Stimulated activated CD4-positive, alpha-beta T cell treated with anti-CD3 and anti-CD28 coated beads, Interleukin-2, amount 100 ng/mL, for 48 hours (primary cell): ENCODE measurements at regions not wholly inside any gene's neighbourhood (a gene's known extent, or its start where the extent isn't known, plus 50 kb on each side); places are given as distances from the start of the nearest gene placed in this dataset.

Source experiments
- DNase-seq, 2 donors: peaks; one replicate each; pipeline ENCODE4 v3.0.0-alpha.2; 2020

GRCh38 chr12:93043192-93043876 is 114.2 kb upstream of the EEA1 start:
- DNase-seq = no peak

GRCh38 chr12:93043877-93044209 is 114.7 kb upstream of the EEA1 start:
- no peak for DNase-seq

- DNase-seq = no peak
Observed at GRCh38 chr12:93047118-93047517, 118.0 kb upstream of the EEA1 start.

- no peak for DNase-seq
Observed at GRCh38 chr12:93048656-93049055, 119.6 kb upstream of the EEA1 start.

- DNase-seq = no peak
Observed at GRCh38 chr12:93050026-93050747, 121.1 kb upstream of the EEA1 start.

GRCh38 chr12:93050748-93051081 is 121.6 kb upstream of the EEA1 start:
- no peak for DNase-seq

- no peak for DNase-seq
Observed at GRCh38 chr12:93054021-93054420, 124.9 kb upstream of the EEA1 start.

GRCh38 chr12:93055221-93055620 is 126.1 kb upstream of the EEA1 start:
- no peak for DNase-seq

- DNase-seq = no peak
Observed at GRCh38 chr12:93056971-93057535, 128.0 kb upstream of the EEA1 start.

- DNase-seq = no peak
Observed at GRCh38 chr12:93058280-93058679, 129.2 kb upstream of the EEA1 start.

GRCh38 chr12:93059288-93059687 is 130.2 kb upstream of the EEA1 start:
- DNase-seq = no peak

- no peak for DNase-seq
Observed at GRCh38 chr12:93059925-93060665, 131.0 kb upstream of the EEA1 start.

- DNase-seq = no peak
Observed at GRCh38 chr12:93060666-93061472, 131.8 kb upstream of the EEA1 start.

- DNase-seq = no peak
Observed at GRCh38 chr12:93061473-93062419, 132.7 kb upstream of the EEA1 start.

- DNase-seq = no peak
Observed at GRCh38 chr12:93065896-93066295, 136.8 kb upstream of the EEA1 start.

- DNase-seq = no peak
Observed at GRCh38 chr12:93072340-93072739, 143.2 kb upstream of the EEA1 start.

GRCh38 chr12:93073324-93073723 is 144.2 kb upstream of the EEA1 start:
- DNase-seq = no peak

- DNase-seq = no peak
Observed at GRCh38 chr12:93078059-93078458, 149.0 kb upstream of the EEA1 start.

GRCh38 chr12:93078577-93078976 is 149.5 kb upstream of the EEA1 start:
- DNase-seq = no peak

GRCh38 chr12:93079271-93079670 is 150.2 kb upstream of the EEA1 start:
- DNase-seq = no peak

- no peak for DNase-seq
Observed at GRCh38 chr12:93079976-93080375, 150.9 kb upstream of the EEA1 start.

GRCh38 chr12:93080452-93080851 is 151.4 kb upstream of the EEA1 start:
- DNase-seq = no peak
